Kidney (tissue), 13 donors: ENCODE measurements at regions not wholly inside any gene's neighbourhood (a gene's known extent, or its start where the extent isn't known, plus 50 kb on each side); places are given as distances from the start of the nearest gene placed in this dataset. TPM values are rescaled to one million over a fixed set of nuclear protein-coding genes. Genes with fewer than 3 reads are reported as not detected.

Experiments used
- DNase-seq, 5 donors: peaks; one replicate each; pipeline ENCODE4 v3.0.0-alpha.2; 2013 to 2020
- FAIRE-seq: peaks from 2 replicates; lab custom pipeline; 2012; peaks lifted over from hg19 to GRCh38; lab: Jason Lieb, UNC
- H3K27ac ChIP-seq, 2 donors: one replicate each; pipeline ENCODE4 v1.7.0; 2013; ENCODE audit warnings: low read depth in 2 of 2, low read length in 2 of 2, inconsistent platforms in 1 of 2
- H3K27me3 ChIP-seq: one replicate; pipeline ENCODE4 v1.7.1; 2013; ENCODE audit warnings: low read length, inconsistent platforms; ENCODE audit not compliant: control insufficient read depth, insufficient read depth
- H3K36me3 ChIP-seq, 3 donors: one replicate each; pipeline versions ENCODE4 v1.7.0 to v1.7.1; 2013; ENCODE audit warnings: low read length in 3 of 3, control low read depth in 1 of 3, inconsistent platforms in 1 of 3; ENCODE audit not compliant: insufficient read depth in 3 of 3, control insufficient read depth in 2 of 3
- H3K4me1 ChIP-seq, 3 donors: one replicate each; pipeline versions ENCODE4 v1.7.0 to v1.7.1; 2013; ENCODE audit warnings: low read length in 3 of 3, inconsistent platforms in 1 of 3, low read depth in 1 of 3; ENCODE audit not compliant: control insufficient read depth in 2 of 3, insufficient read depth in 2 of 3
- H3K4me3 ChIP-seq, 3 donors: one replicate each; pipeline versions ENCODE4 v1.7.0 to v1.8.1; 2013; ENCODE audit warnings: low read length in 3 of 3, control low read depth in 1 of 3, inconsistent platforms in 1 of 3
- H3K9ac ChIP-seq, 3 donors: one replicate each; pipeline versions ENCODE4 v1.7.0 to v1.7.1; 2013; ENCODE audit warnings: low read length in 3 of 3, control low read depth in 1 of 3, inconsistent platforms in 1 of 3
- H3K9me3 ChIP-seq, 3 donors: one replicate each; pipeline versions ENCODE4 v1.7.0 to v1.7.1; 2013; ENCODE audit warnings: low read length in 3 of 3, control low read depth in 1 of 3, inconsistent platforms in 1 of 3; ENCODE audit not compliant: control insufficient read depth in 2 of 3, insufficient read depth in 1 of 3
- CTCF ChIP-seq: IDR thresholded peaks from 3 replicates; pipeline ENCODE4 v1.5.1; 2012; ENCODE audit warnings: mild to moderate bottlenecking, moderate library complexity, borderline replicate concordance; ENCODE audit not compliant: insufficient read depth; ENCODE audit errors: extremely low read depth
- intact Hi-C: fragments of 100-400 bp; cut with DNase I; formaldehyde crosslinking; loops from one replicate; pipeline ENCODE4 v1.11.1; 2022
- microRNA-seq: library from miRNA; unstranded; fragments of <30 nt; microRNA quantifications from one replicate; pipeline ENCODE4 v1.2.0, GENCODE V29; 2020
- donor health status: control.
- donor health status: control.
- donor health status: control.
- donor health status: control.
- donor health status: control.
- donor health status: DM: yes; HTN: yes; CAD: no.
- donor health status: Normal renal cell carcinoma (clear cell type).

- intact Hi-C loops, result no loop called here
These were observed 54.6 kb upstream of the C1GALT1 start for GRCh38 chr7:7127773-7128172.

GRCh38 chr7:7129381-7129780, 53.0 kb upstream of the C1GALT1 start:
- Histone ChIP-seq H3K9me3 (no peaks in the 10 kb centered on the region), H3K9ac (no peak overlapping the region), H3K4me3 (no peak overlapping the region), H3K27ac (no peak overlapping the region), H3K4me1 (no peaks in the 10 kb centered on the region), H3K36me3 (no peaks in the 10 kb centered on the region), H3K27me3 (no peaks in the 10 kb centered on the region)
- intact Hi-C loops, result no loop called here
- no peak for TF ChIP-seq CTCF
- DNase-seq (no peak), FAIRE-seq (no peak)

More at GRCh38 chr7:7127773-7128172, 54.6 kb upstream of the C1GALT1 start:
- TF ChIP-seq CTCF, result no peak
- DNase-seq (no peak), FAIRE-seq (no peak)
- H3K4me3 ChIP-seq, result no peak overlapping the region
- no peaks in the 10 kb centered on the region for H3K4me1 ChIP-seq
- no peak overlapping the region for H3K27ac ChIP-seq
- H3K9me3 ChIP-seq, result no peaks in the 10 kb centered on the region
- H3K36me3 ChIP-seq, result no peaks in the 10 kb centered on the region
- H3K27me3 ChIP-seq, result no peaks in the 10 kb centered on the region
- no peak overlapping the region for H3K9ac ChIP-seq

GRCh38 chr7:7131273-7131672, 51.1 kb upstream of the C1GALT1 start:
- intact Hi-C loops, result no loop called here
- H3K4me1 ChIP-seq, result no peaks in the 10 kb centered on the region
- TF ChIP-seq CTCF, result no peak
- DNase-seq (no peak), FAIRE-seq (no peak)
- H3K36me3 ChIP-seq, result no peaks in the 10 kb centered on the region
- no peaks in the 10 kb centered on the region for H3K27me3 ChIP-seq
- no peaks in the 10 kb centered on the region for H3K9me3 ChIP-seq
- H3K27ac ChIP-seq, result no peak overlapping the region
- H3K9ac ChIP-seq, result no peak overlapping the region
- H3K4me3 ChIP-seq, result no peak overlapping the region

Small RNAs in the stretch of these regions (microRNA-seq; reads per million reads assigned to microRNA genes)
- not detected for gene MIR3683
